ENCODE measurements at regions not wholly inside any gene's neighbourhood (a gene's known extent, or its start where the extent isn't known, plus 50 kb on each side); places are given as distances from the start of the nearest gene placed in this dataset.

GRCh38 chr6:94052749-94053148 is 633.4 kb upstream of the EPHA7 start:
- no peak for TF ChIP-seq TOX (CRISPR knock-in tag; IDR thresholded peaks at IDR 0.05; ENCODE audit: borderline replicate concordance)
- no peak for TF ChIP-seq SNAI2 (CRISPR knock-in tag; IDR thresholded peaks at IDR 0.05)
- no peak for TF ChIP-seq CREB5 (CRISPR knock-in tag; IDR thresholded peaks at IDR 0.05; ENCODE audit: low read depth)
- TF ChIP-seq ESRRG (CRISPR knock-in tag; IDR thresholded peaks at IDR 0.05): no peak
- no peak for TF ChIP-seq ZFP3 (CRISPR knock-in tag; IDR thresholded peaks at IDR 0.05)
- no peak for TF ChIP-seq ARNTL (CRISPR knock-in tag; IDR thresholded peaks at IDR 0.05; ENCODE audit: borderline replicate concordance, low read depth)
- no peak for TF ChIP-seq TSHZ2 (CRISPR knock-in tag; IDR thresholded peaks at IDR 0.05)
- ATAC-seq: no peak

DNA sequence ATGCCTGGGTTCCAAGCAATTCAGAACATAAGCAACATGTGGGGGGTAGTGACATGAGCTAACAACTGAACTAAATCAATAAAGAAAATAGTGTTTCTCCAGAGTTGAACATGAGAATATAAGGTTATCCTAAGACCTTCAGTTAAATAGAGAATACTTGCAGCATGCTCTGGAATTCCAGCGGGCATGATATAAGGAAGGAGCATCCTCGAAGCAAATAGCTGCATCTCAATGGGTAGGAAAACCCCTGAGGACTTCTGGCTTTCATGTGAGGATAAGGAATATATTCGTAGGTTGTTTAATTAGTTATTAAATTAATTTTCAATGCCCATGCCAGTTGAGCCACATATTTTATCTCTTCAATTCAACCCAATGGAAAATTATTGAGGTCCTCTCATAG is 631.2 kb upstream of the EPHA7 start:
- TF ChIP-seq ESRRG (CRISPR knock-in tag; IDR thresholded peaks at IDR 0.05) (no peak), ZC3H10 (CRISPR knock-in tag; IDR thresholded peaks at IDR 0.05) (no peak), TSHZ2 (CRISPR knock-in tag; IDR thresholded peaks at IDR 0.05) (no peak), ZNF565 (CRISPR knock-in tag; conservative IDR thresholded peaks at IDR 0.05; ENCODE audit: low read depth) (no peak), ZFP30 (CRISPR knock-in tag; IDR thresholded peaks at IDR 0.05) (no peak), SNAI2 (CRISPR knock-in tag; IDR thresholded peaks at IDR 0.05) (no peak), TCF4 (CRISPR knock-in tag; IDR thresholded peaks at IDR 0.05; ENCODE audit: borderline replicate concordance) (no peak)
- TF ChIP-seq, protein P1, sequence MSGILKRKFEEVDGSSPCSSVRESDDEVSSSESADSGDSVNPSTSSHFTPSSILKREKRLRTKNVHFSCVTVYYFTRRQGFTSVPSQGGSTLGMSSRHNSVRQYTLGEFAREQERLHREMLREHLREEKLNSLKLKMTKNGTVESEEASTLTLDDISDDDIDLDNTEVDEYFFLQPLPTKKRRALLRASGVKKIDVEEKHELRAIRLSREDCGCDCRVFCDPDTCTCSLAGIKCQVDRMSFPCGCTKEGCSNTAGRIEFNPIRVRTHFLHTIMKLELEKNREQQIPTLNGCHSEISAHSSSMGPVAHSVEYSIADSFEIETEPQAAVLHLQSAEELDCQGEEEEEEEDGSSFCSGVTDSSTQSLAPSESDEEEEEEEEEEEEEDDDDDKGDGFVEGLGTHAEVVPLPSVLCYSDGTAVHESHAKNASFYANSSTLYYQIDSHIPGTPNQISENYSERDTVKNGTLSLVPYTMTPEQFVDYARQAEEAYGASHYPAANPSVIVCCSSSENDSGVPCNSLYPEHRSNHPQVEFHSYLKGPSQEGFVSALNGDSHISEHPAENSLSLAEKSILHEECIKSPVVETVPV (CRISPR knock-in tag; IDR thresholded peaks at IDR 0.05): no peak
- ATAC-seq: no peak

DNA sequence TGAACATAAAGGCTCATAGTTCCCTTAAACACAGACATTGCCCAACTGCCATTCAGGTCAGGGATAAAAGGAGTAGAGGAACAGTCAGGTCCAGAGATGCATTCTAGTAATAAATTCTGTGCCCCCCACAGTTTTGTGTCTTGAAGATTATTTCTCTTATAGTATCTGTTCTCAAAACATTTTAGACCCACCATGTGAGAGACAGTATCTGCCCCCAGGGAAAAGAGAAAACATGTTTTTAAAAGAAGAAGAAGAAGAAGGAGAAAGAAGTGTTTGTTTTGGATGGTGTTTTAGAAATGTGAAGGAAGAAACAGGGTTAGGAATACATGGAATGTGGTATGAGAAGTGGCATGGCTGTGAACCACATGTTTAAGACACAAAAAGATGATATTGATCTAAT is 629.6 kb upstream of the EPHA7 start:
- no peak for ATAC-seq
- TF ChIP-seq GLIS3 (CRISPR knock-in tag; IDR thresholded peaks at IDR 0.05) (no peak), ZNF70 (CRISPR knock-in tag; IDR thresholded peaks at IDR 0.05) (no peak), ZC3H10 (CRISPR knock-in tag; IDR thresholded peaks at IDR 0.05) (no peak)

DNA sequence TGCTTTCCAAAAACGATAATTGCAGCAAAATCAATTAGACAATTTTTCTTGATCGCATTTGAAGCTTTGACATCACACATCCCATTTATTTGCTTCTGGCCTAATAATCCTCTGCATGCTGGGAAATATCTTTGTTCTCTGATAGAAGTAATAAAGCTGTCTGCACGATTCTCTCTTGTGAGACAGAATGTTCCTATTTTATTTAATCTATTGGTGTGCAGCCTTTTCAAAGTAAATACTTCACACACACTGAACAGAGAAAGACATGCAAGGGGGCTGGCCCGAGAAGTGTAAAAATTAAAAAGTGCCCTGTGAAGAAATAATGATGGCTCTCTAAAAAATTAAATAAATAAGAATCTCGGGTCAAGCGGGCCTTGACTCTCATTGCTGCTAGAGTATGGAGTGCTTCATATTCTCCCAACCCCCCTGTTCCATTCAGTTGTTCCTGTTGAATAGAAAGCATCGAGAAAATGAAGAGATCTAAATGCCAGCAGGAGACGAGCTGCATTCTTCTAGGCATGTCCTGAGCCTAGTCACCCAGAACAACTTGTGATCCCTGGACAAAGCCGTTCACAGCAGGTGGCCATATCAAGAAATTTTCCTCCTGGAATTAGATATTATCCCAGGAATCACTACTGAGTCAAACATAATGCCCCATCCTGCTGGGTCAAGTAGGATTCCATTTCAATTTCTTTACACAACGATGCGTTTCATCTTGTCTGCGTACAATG is 625.9 kb upstream of the EPHA7 start:
- no peak for TF ChIP-seq GLIS3 (CRISPR knock-in tag; IDR thresholded peaks at IDR 0.05)
- TF ChIP-seq ESRRG (CRISPR knock-in tag; IDR thresholded peaks at IDR 0.05): no peak
- no peak for TF ChIP-seq ZFP30 (CRISPR knock-in tag; IDR thresholded peaks at IDR 0.05)
- no peak for ATAC-seq

GRCh38 chr6:94041945-94042709 is 622.8 kb upstream of the EPHA7 start:
- ATAC-seq: no peak
- TF ChIP-seq ZNF565 (CRISPR knock-in tag; conservative IDR thresholded peaks at IDR 0.05; ENCODE audit: low read depth): no peak
- no peak for TF ChIP-seq ZNF8 (CRISPR knock-in tag; IDR thresholded peaks at IDR 0.05)
- TF ChIP-seq TCF4 (CRISPR knock-in tag; IDR thresholded peaks at IDR 0.05; ENCODE audit: borderline replicate concordance): no peak
- no peak for TF ChIP-seq ZNF70 (CRISPR knock-in tag; IDR thresholded peaks at IDR 0.05)
- no peak for TF ChIP-seq RARB (CRISPR knock-in tag; IDR thresholded peaks at IDR 0.05)
- no peak for TF ChIP-seq OSR1 (CRISPR knock-in tag; IDR thresholded peaks at IDR 0.05)
- TF ChIP-seq CSDC2 (CRISPR knock-in tag; IDR thresholded peaks at IDR 0.05): no peak
- TF ChIP-seq, protein P2, sequence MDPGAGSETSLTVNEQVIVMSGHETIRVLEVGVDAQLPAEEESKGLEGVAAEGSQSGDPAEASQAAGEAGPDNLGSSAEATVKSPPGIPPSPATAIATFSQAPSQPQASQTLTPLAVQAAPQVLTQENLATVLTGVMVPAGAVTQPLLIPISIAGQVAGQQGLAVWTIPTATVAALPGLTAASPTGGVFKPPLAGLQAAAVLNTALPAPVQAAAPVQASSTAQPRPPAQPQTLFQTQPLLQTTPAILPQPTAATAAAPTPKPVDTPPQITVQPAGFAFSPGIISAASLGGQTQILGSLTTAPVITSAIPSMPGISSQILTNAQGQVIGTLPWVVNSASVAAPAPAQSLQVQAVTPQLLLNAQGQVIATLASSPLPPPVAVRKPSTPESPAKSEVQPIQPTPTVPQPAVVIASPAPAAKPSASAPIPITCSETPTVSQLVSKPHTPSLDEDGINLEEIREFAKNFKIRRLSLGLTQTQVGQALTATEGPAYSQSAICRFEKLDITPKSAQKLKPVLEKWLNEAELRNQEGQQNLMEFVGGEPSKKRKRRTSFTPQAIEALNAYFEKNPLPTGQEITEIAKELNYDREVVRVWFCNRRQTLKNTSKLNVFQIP (CRISPR knock-in tag; IDR thresholded peaks at IDR 0.05; ENCODE audit: borderline replicate concordance, low read depth): no peak
- no peak for TF ChIP-seq PPARA (CRISPR knock-in tag; IDR thresholded peaks at IDR 0.05; ENCODE audit: borderline replicate concordance)
- no peak for TF ChIP-seq CREB5 (CRISPR knock-in tag; IDR thresholded peaks at IDR 0.05; ENCODE audit: low read depth)
- no peak for TF ChIP-seq ZFP30 (CRISPR knock-in tag; IDR thresholded peaks at IDR 0.05)

Measured in SK-N-SH treated with all-trans-retinoic acid at 6 μM for 48 hours (cell line).